ENCODE measurements at regions not wholly inside any gene's neighbourhood (a gene's known extent, or its start where the extent isn't known, plus 50 kb on each side); places are given as distances from the start of the nearest gene placed in this dataset.

DNA sequence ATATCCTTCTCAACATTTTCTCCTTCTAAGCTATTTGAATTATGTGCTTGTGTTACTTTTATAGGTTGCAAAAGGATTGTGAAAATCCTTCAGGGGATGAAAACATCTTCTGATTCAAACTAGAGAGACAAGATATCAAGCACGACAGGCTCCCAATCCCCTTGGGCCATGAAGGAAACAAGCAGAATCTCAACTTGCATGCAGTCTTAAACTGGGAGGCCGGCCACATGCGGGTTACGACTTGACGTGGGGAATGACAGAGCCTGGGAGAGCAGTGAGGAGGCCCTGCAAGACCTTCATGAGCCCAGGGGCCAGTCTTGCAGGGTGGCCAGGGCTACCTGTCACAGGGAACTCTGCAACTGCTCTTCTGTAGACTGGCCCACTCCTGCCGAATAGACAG is 94.4 kb downstream of the SCN11A start:
- TF ChIP-seq, protein P1, sequence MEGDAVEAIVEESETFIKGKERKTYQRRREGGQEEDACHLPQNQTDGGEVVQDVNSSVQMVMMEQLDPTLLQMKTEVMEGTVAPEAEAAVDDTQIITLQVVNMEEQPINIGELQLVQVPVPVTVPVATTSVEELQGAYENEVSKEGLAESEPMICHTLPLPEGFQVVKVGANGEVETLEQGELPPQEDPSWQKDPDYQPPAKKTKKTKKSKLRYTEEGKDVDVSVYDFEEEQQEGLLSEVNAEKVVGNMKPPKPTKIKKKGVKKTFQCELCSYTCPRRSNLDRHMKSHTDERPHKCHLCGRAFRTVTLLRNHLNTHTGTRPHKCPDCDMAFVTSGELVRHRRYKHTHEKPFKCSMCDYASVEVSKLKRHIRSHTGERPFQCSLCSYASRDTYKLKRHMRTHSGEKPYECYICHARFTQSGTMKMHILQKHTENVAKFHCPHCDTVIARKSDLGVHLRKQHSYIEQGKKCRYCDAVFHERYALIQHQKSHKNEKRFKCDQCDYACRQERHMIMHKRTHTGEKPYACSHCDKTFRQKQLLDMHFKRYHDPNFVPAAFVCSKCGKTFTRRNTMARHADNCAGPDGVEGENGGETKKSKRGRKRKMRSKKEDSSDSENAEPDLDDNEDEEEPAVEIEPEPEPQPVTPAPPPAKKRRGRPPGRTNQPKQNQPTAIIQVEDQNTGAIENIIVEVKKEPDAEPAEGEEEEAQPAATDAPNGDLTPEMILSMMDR (IDR thresholded peaks at IDR 0.05), result no peak
- TF ChIP-seq POLR2A (IDR thresholded peaks at IDR 0.05), result no peak
